ENCODE measurements at regions not wholly inside any gene's neighbourhood (a gene's known extent, or its start where the extent isn't known, plus 50 kb on each side); places are given as distances from the start of the nearest gene placed in this dataset.

- TF ChIP-seq CTCF (IDR thresholded peaks at IDR 0.05; ENCODE audit: low read depth, low read length, poor library complexity, severe bottlenecking) (no peak), EZH2phosphoT487 (IDR thresholded peaks at IDR 0.05; ENCODE audit: borderline replicate concordance, low read length) (no peak)
Measured at GRCh38 chr11:112715056-112715455, 246.2 kb upstream of the NCAM1 start.

All from DOHH2 (cell line).